ENCODE measurements at regions not wholly inside any gene's neighbourhood (a gene's known extent, or its start where the extent isn't known, plus 50 kb on each side); places are given as distances from the start of the nearest gene placed in this dataset.

- Histone ChIP-seq H4K5ac (ENCODE audit: insufficient read length, low read depth, low read length) (no peak overlapping the region), H2BK12ac (ENCODE audit: low read depth, low read length) (no peak overlapping the region), H3K79me1 (ENCODE audit: low read depth, low read length) (no peaks in the 10 kb centered on the region), H2AK5ac (ENCODE audit: low read depth, low read length) (no peak overlapping the region), H3K4ac (replicated peaks; ENCODE audit: insufficient read length, low read depth, low read length) (no peak overlapping the region), H3K23me2 (ENCODE audit: low read depth, low read length) (no peaks in the 10 kb centered on the region), H4K91ac (replicated peaks; ENCODE audit: insufficient read length, low read length) (no peak overlapping the region), H3K4me1 (replicated peaks in 1 of 4; ENCODE audit: control insufficient read depth in 3 of 4, insufficient read depth in 4 of 4, low read length in 3 of 4) (no peaks in the 10 kb centered on the region), H3K9me3 (ENCODE audit: insufficient read depth in 2 of 2, low read depth in 1 of 2, low read length in 1 of 2) (no peaks in the 10 kb centered on the region), H3K4me2 (ENCODE audit: insufficient read depth in 1 of 2, low read depth in 2 of 2, low read length in 2 of 2) (no peak overlapping the region), H3K36me3 (ENCODE audit: control insufficient read depth in 2 of 4, insufficient read depth in 4 of 4, low read length in 3 of 4) (no peaks in the 10 kb centered on the region), H2BK15ac (ENCODE audit: low read length) (no peak overlapping the region), H3K14ac (ENCODE audit: insufficient read length) (no peak overlapping the region), H3K27ac (ENCODE audit: low read depth, low read length) (no peak overlapping the region), H3K79me2 (ENCODE audit: control insufficient read depth in 1 of 2, insufficient read depth in 2 of 2, low read length in 2 of 2) (no peaks in the 10 kb centered on the region), H2BK120ac (replicated peaks; ENCODE audit: low read depth, low read length) (no peak overlapping the region), H3K4me3 (ENCODE audit: extremely low read depth in 1 of 4, insufficient read depth in 2 of 4, low read depth in 3 of 4, low read length in 4 of 4) (no peak overlapping the region), H3K56ac (replicated peaks; ENCODE audit: insufficient read length, low read depth, low read length) (no peak overlapping the region), H4K8ac (ENCODE audit: extremely low read depth, insufficient read depth, low read length) (no peak overlapping the region), H2BK5ac (ENCODE audit: low read depth, low read length) (no peak overlapping the region), H3K18ac (ENCODE audit: extremely low read depth, low read length) (no peak overlapping the region), H2BK20ac (ENCODE audit: low read length) (no peak overlapping the region), H3K27me3 (replicated peaks in 1 of 4; ENCODE audit: control insufficient read depth in 3 of 4, extremely low read depth in 1 of 4, insufficient read depth in 3 of 4, low read length in 3 of 4) (no peaks in the 10 kb centered on the region; a peak in 2 of 7 replicates), H2AFZ (ENCODE audit: low read length) (no peak overlapping the region), H3K9ac (replicated peaks in 1 of 4; ENCODE audit: extremely low read depth in 1 of 4, low read depth in 3 of 4, low read length in 3 of 4) (no peak overlapping the region), H3K23ac (ENCODE audit: insufficient read length) (no peak overlapping the region), H4K20me1 (replicated peaks in 1 of 2; ENCODE audit: control insufficient read depth in 1 of 2, insufficient read depth in 2 of 2, low read length in 2 of 2) (peaks cover 0 to 2% of the 10 kb centered on the region in 2 experiments)
- ChIA-PET POLR2A (ENCODE audit: partially characterized antibody) (interaction anchor here (0.6 kb wide), 1 partner anchor 938 kb away, joined by 3 read pairs; no protein-coding TSS in a partner anchor), CTCF (ENCODE audit: partially characterized antibody) (interaction anchor here (1.1 to 1.4 kb wide), 3 partner anchors 16 to 140 kb away, joined by 3 read pairs; no protein-coding TSS in a partner anchor)
- FAIRE-seq (no peak), DNase-seq (ENCODE audit: low read depth in 1 of 2, low spot score in 2 of 2) (no peak)
- TF ChIP-seq CBX5 (IDR thresholded peaks at IDR 0.05; ENCODE audit: low read depth, low read length): no peak
- TF ChIP-seq TEAD4 (IDR thresholded peaks at IDR 0.05; ENCODE audit: low read depth, low read length): no peak
- no peak for TF ChIP-seq KDM1A (IDR thresholded peaks at IDR 0.05; ENCODE audit: borderline replicate concordance, low read length)
- no peak for TF ChIP-seq E2F6 (IDR thresholded peaks at IDR 0.05)
- TF ChIP-seq CBX8 (IDR thresholded peaks at IDR 0.05; ENCODE audit: borderline replicate concordance, low read depth, low read length): no peak
- no peak for TF ChIP-seq HDAC2 (IDR thresholded peaks at IDR 0.05; ENCODE audit: borderline replicate concordance in 1 of 2, low read depth in 2 of 2, low read length in 2 of 2)
- no peak for TF ChIP-seq TAF1 (IDR thresholded peaks at IDR 0.05; ENCODE audit: low read depth, low read length)
- TF ChIP-seq EP300 (IDR thresholded peaks at IDR 0.05; ENCODE audit: borderline replicate concordance in 1 of 2, low read depth in 2 of 2, low read length in 2 of 2): no peak
- no peak for TF ChIP-seq SAP30 (IDR thresholded peaks at IDR 0.05; ENCODE audit: insufficient read depth, insufficient replicate concordance, low read length)
- WGBS, 2 experiments (ENCODE audit: extremely low coverage in 1 of 2, insufficient coverage in 1 of 2, insufficient read length in 1 of 2, insufficient replicate concordance in 2 of 2, low coverage in 1 of 2, low lambda C conversion rate in 2 of 2, missing lambda C conversion rate in 1 of 2): 89% methylated on average over 2 of the region's 2 CpGs; no CpG with 5 or more reads in 1 of the 2 experiments
Measured at GRCh38 chr5:169442403-169442874, 141.1 kb upstream of the SPDL1 start.

Data from H1 (cell line).